ENCODE measurements at regions not wholly inside any gene's neighbourhood (a gene's known extent, or its start where the extent isn't known, plus 50 kb on each side); places are given as distances from the start of the nearest gene placed in this dataset.

- TF ChIP-seq CTCF (IDR thresholded peaks at IDR 0.05) (no peak), EP300 (IDR thresholded peaks at IDR 0.05) (no peak), POLR2A (IDR thresholded peaks at IDR 0.05; ENCODE audit: low read depth) (no peak), POLR2AphosphoS5 (IDR thresholded peaks at IDR 0.05) (no peak)
These were observed 98.3 kb upstream of the CBLB start for GRCh38 chr3:105967117-105967516.

Measured in esophagus muscularis mucosa (tissue), 4 donors.